Neural cell (in vitro differentiated cells): ENCODE measurements at regions not wholly inside any gene's neighbourhood (a gene's known extent, or its start where the extent isn't known, plus 50 kb on each side); places are given as distances from the start of the nearest gene placed in this dataset.

ENCODE experiments used
- H2AFZ ChIP-seq: fragments of 200-600, 300-800 bp; sonication (generic), shearing (Covaris generic); 2 replicates; pipeline ENCODE4 v1.6.0; 2014; ENCODE audit warnings: low read depth, mild to moderate bottlenecking, antibody characterized with exemption, low read length, moderate library complexity
- H3F3A ChIP-seq: fragments of 200-600 bp; shearing (Covaris generic); 2 replicates; pipeline ENCODE4 v1.6.1; 2016; ENCODE audit warnings: mild to moderate bottlenecking, moderate library complexity, mixed read lengths, antibody characterized with exemption, low read length; ENCODE audit not compliant: insufficient read depth, poor library complexity, severe bottlenecking
- H3K27ac ChIP-seq: fragments of 200-600, 300-800 bp; sonication (generic), shearing (Covaris generic); 2 replicates; pipeline ENCODE4 v1.5.1; 2014; ENCODE audit warnings: mild to moderate bottlenecking, low read length, moderate library complexity
- H3K27me3 ChIP-seq: fragments of 300-800, 200-600 bp; sonication (generic), shearing (Covaris generic); 2 replicates; pipeline ENCODE4 v1.6.0; 2014; ENCODE audit warnings: mild to moderate bottlenecking, low read depth, low read length, moderate library complexity; ENCODE audit not compliant: insufficient read depth
- H3K36me3 ChIP-seq: fragments of 300-800, 200-600 bp; sonication (generic), shearing (Covaris generic); 2 replicates; pipeline ENCODE4 v1.5.1; 2014; ENCODE audit warnings: mild to moderate bottlenecking, antibody characterized with exemption, low read length, moderate library complexity; ENCODE audit not compliant: insufficient read depth
- H3K4me2 ChIP-seq: fragments of 300-800, 200-600 bp; sonication (generic), shearing (Covaris generic); 2 replicates; pipeline ENCODE4 v1.6.0; 2014; ENCODE audit warnings: mild to moderate bottlenecking, low read length
- H3K4me3 ChIP-seq: fragments of 300-800, 200-600 bp; sonication (generic), shearing (Covaris generic); 2 replicates; pipeline ENCODE4 v1.5.1; 2014; ENCODE audit warnings: mild to moderate bottlenecking, low read length, moderate library complexity
- H3K79me2 ChIP-seq: fragments of 200-600 bp; shearing (Covaris generic); replicated peaks from 2 replicates; pipeline ENCODE4 v1.6.0; 2014; ENCODE audit warnings: mild to moderate bottlenecking, low read length, moderate library complexity; ENCODE audit not compliant: insufficient read depth
- H3K9ac ChIP-seq: fragments of 300-800, 200-600 bp; sonication (generic), shearing (Covaris generic); 2 replicates; pipeline ENCODE4 v1.6.1; 2016; ENCODE audit warnings: mild to moderate bottlenecking, low read length, mixed read lengths
- H3K9me2 ChIP-seq: fragments of 200-600 bp; shearing (Covaris generic); 2 replicates; pipeline ENCODE4 v1.6.1; 2016; ENCODE audit warnings: mild to moderate bottlenecking, low read length, mixed read lengths; ENCODE audit not compliant: insufficient read depth
- H3K9me3 ChIP-seq: fragments of 200-600, 300-800 bp; sonication (generic), shearing (Covaris generic); 2 replicates; pipeline ENCODE4 v1.6.1; 2016; ENCODE audit warnings: mild to moderate bottlenecking, mixed run types, low read length, moderate library complexity, mixed read lengths
- H4K20me1 ChIP-seq: fragments of 200-600 bp; shearing (Covaris generic); 2 replicates; pipeline ENCODE4 v1.6.1; 2016; ENCODE audit warnings: mild to moderate bottlenecking, mixed run types; ENCODE audit not compliant: insufficient read depth
- CTCF ChIP-seq: fragments of 450-650 bp; IDR thresholded peaks from 2 replicates; pipeline ENCODE4 v1.5.1; 2014; ENCODE audit warnings: antibody characterized with exemption, mild to moderate bottlenecking, moderate library complexity; ENCODE audit not compliant: poor library complexity, severe bottlenecking
- EP300 ChIP-seq: fragments of 450-650 bp; conservative IDR thresholded peaks from 2 replicates; pipeline ENCODE4 v1.6.1; 2014; ENCODE audit warnings: antibody characterized with exemption, mild to moderate bottlenecking, moderate library complexity; ENCODE audit not compliant: poor library complexity, severe bottlenecking
- EZH2 ChIP-seq: fragments of 200-600, 300-800 bp; shearing (Covaris generic), sonication (generic); IDR thresholded peaks from 2 replicates; pipeline ENCODE4 v1.6.1; 2014; ENCODE audit warnings: antibody characterized with exemption, low read length, borderline replicate concordance, mild to moderate bottlenecking; ENCODE audit not compliant: insufficient read depth, poor library complexity, severe bottlenecking
- MXI1 ChIP-seq: fragments of 450-650 bp; conservative IDR thresholded peaks from 2 replicates; pipeline ENCODE4 v1.6.1; 2014; ENCODE audit warnings: antibody characterized with exemption, mild to moderate bottlenecking; ENCODE audit not compliant: poor library complexity, severe bottlenecking
- POLR2AphosphoS5 ChIP-seq: IDR thresholded peaks from 2 replicates; pipeline ENCODE4 v1.6.1; 2012
- RAD21 ChIP-seq: fragments of 450-650 bp; conservative IDR thresholded peaks from 2 replicates; pipeline ENCODE4 v1.6.1; 2014; ENCODE audit warnings: antibody characterized with exemption, mild to moderate bottlenecking, moderate library complexity
- REST ChIP-seq: IDR thresholded peaks from 2 replicates; pipeline ENCODE4 v1.6.1; 2012; ENCODE audit warnings: borderline replicate concordance
- SMC3 ChIP-seq: fragments of 450-650 bp; conservative IDR thresholded peaks from 2 replicates; pipeline ENCODE4 v1.6.1; 2014; ENCODE audit warnings: antibody characterized with exemption, mild to moderate bottlenecking, moderate library complexity; ENCODE audit not compliant: poor library complexity
- TAF1 ChIP-seq: IDR thresholded peaks from 2 replicates; pipeline ENCODE4 v1.6.1; 2012; ENCODE audit warnings: low read depth

- no peaks in the 10 kb centered on the region for H3K36me3 ChIP-seq
- H3K9ac ChIP-seq: no peak overlapping the region
- no peak overlapping the region for H2AFZ ChIP-seq
- H3K4me2 ChIP-seq: no peak overlapping the region
- H3K27ac ChIP-seq: no peak overlapping the region
- no peaks in the 10 kb centered on the region for H3F3A ChIP-seq
- no peaks in the 10 kb centered on the region for H3K9me3 ChIP-seq
- H3K9me2 ChIP-seq: no peaks in the 10 kb centered on the region
- H3K4me3 ChIP-seq: no peak overlapping the region
- H4K20me1 ChIP-seq: no peaks in the 10 kb centered on the region
- H3K27me3 ChIP-seq: no peaks in the 10 kb centered on the region
- TF ChIP-seq POLR2AphosphoS5 (no peak), MXI1 (no peak), CTCF (no peak)
- H3K79me2 ChIP-seq: no peaks in the 10 kb centered on the region
Observed at GRCh38 chr10:78893217-78893616, 175.5 kb upstream of the ZMIZ1 start.

GRCh38 chr10:78894089-78894840 is 174.5 kb upstream of the ZMIZ1 start:
- Histone ChIP-seq H2AFZ (no peak overlapping the region), H3K79me2 (no peaks in the 10 kb centered on the region), H3F3A (no peaks in the 10 kb centered on the region), H3K27ac (no peak overlapping the region), H4K20me1 (no peaks in the 10 kb centered on the region), H3K4me2 (no peak overlapping the region), H3K27me3 (no peaks in the 10 kb centered on the region), H3K4me3 (no peak overlapping the region), H3K36me3 (no peaks in the 10 kb centered on the region), H3K9me2 (no peaks in the 10 kb centered on the region), H3K9ac (no peak overlapping the region), H3K9me3 (no peaks in the 10 kb centered on the region)
- TF ChIP-seq SMC3 (no peak), MXI1 (no peak), CTCF (no peak), TAF1 (no peak), RAD21 (no peak), REST (no peak), POLR2AphosphoS5 (no peak), EZH2 (no peak), EP300 (no peak)
